CD4-positive, alpha-beta T cell treated with Interleukin-4 for 1 hour (primary cell): ENCODE measurements at regions not wholly inside any gene's neighbourhood (a gene's known extent, or its start where the extent isn't known, plus 50 kb on each side); places are given as distances from the start of the nearest gene placed in this dataset.
"Not testable (repeated sequence)": the region's sequence is repeated elsewhere in the genome, so short reads cannot be mapped to it uniquely, and the experiment has no call there.

Experiments
- DNase-seq, 2 donors: peaks; one replicate each; pipeline ENCODE4 v3.0.0-alpha.2; 2020 to 2022

DNA sequence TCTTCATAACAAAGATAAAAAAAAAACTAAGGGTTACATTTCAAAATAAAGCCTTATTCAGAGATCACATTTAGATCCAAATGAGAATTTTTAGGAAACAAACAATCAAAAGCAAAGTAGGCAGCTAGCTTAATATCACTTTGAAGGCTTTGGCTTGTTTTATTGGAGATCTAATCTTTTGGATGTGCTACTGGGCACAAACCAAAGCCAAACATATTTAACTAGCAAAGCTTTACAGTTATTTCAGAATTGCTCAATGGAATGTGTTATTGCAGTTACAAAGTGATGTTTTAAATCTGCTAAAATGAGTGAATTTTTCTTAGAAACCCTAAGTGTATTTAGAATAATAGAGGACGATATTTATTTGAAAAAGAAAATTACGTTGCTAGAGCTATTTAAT is 114.7 kb upstream of the KLHL1 start:
- DNase-seq: no peak

- no peak for DNase-seq
Measured at GRCh38 chr13:70218618-70219017, 110.4 kb upstream of the KLHL1 start.

GRCh38 chr13:70208968-70209367 is 100.7 kb upstream of the KLHL1 start:
- not testable (repeated sequence) for DNase-seq

GRCh38 chr13:70206671-70207070 is 98.4 kb upstream of the KLHL1 start:
- DNase-seq: no peak

- DNase-seq: no peak
Measured at GRCh38 chr13:70203661-70204229, 95.5 kb upstream of the KLHL1 start.

GRCh38 chr13:70191034-70191433 is 82.8 kb upstream of the KLHL1 start:
- DNase-seq: no peak

GRCh38 chr13:70189981-70190380 is 81.7 kb upstream of the KLHL1 start:
- no peak for DNase-seq

DNA sequence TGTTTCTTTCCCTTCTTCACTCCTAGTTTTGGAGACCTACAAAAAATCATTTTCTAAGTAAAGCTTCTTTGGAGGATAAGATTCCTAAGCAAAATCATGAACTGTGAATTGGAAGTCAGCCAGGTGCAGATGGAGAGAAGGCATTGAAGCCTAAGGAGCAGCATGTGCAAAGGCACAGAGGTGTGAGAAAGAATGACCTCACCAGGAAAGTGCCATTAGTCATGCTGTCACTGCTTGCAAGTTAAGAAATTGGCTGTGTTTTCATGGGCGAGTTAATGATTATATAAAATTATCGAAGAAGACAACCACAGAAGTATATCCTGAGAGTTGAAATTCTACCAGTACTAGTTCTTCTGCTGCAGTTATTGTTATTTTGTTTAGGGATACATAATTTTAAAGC is 80.3 kb upstream of the KLHL1 start:
- no peak for DNase-seq

DNA sequence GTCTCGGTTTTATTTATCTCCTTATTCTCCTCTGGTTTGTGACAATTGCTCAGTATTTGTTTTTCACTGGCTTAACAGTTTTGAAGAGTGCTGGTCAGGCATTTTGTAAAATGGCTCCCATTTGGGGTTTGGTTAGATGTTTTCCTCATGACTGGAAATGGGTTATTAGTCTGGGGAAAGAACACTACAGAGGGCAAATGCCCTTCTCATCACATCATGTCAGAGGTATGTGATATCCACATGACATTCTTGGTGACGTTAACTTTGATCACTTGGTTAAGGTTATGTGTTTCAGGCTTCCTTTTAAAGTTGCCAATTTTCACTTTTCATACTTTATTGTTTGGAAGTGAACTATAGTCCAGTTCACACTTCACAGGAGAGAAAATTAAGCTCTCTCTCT is 74.8 kb upstream of the KLHL1 start:
- no peak for DNase-seq
